ENCODE measurements at regions not wholly inside any gene's neighbourhood (a gene's known extent, or its start where the extent isn't known, plus 50 kb on each side); places are given as distances from the start of the nearest gene placed in this dataset.
A peak's percentile ranks its signal among the peaks of the same experiment; 100 is the strongest.
"Not testable (repeated sequence)": the region's sequence is repeated elsewhere in the genome, so short reads cannot be mapped to it uniquely, and the experiment has no call there.

DNA sequence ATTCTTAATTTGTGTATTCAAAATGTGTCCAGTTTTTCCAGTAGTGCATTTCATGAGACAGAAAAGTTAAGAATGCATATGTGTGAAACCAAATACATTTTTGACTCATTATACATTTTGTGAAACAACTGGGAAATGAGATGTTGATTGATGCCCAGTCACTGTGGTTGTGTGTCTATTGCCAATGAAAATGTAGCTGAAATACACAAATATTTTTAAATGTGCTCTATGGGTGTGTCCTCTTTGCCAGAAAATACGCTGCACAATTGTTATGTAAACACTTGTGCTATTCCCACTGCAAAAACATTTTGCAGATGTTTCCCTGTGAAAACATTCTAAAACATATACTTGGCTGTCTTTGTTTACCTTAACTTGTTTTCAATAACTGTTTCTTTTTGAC is 395.2 kb downstream of the TFEC start:
- Histone ChIP-seq H3K4me2 (ENCODE audit: low read length) (peak overlapping the region; percentile 39), H3K4me1 (ENCODE audit: control insufficient read depth, insufficient read depth, low read length) (peaks cover 14% of the 10 kb centered on the region)

DNA sequence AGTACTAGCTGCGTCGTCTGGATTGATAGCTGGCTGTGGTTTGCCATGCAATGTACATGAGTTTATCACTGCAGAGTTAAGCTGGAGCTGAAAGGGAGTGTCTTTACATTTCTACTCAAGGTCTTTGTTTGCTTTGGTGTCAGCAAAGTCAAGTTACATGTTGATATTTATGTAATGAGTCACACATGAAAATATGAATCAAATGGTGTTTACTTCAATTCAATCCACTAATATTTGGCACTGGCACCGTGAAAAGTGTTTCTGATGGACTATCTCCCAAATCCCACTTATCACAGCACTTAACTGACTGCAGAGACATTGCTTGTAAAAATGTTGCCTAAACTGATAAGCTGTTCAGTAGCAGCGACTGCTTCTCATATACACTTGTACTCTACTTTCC is 395.9 kb downstream of the TFEC start:
- Histone ChIP-seq H3K27me3 (ENCODE audit: control insufficient read depth, insufficient read depth, low read length) (no peaks in the 10 kb centered on the region), H3K9ac (ENCODE audit: low read depth, low read length) (no peak overlapping the region), H3K36me3 (ENCODE audit: insufficient read depth, low read length) (no peaks in the 10 kb centered on the region), H3K9me3 (replicated peaks; ENCODE audit: low read length) (no peaks in the 10 kb centered on the region), H3K4me3 (ENCODE audit: low read length) (no peak overlapping the region), H3K4me1 (ENCODE audit: control insufficient read depth, insufficient read depth, low read length) (peaks cover 14% of the 10 kb centered on the region), H3K4me2 (ENCODE audit: low read length) (peak overlapping the region; percentile 34)

More for the DNA sequence above, 395.2 kb downstream of the TFEC start:
- H3K9me3 ChIP-seq (replicated peaks; ENCODE audit: low read length): no peaks in the 10 kb centered on the region
- H3K9ac ChIP-seq (ENCODE audit: low read depth, low read length): no peak overlapping the region
- H3K36me3 ChIP-seq (ENCODE audit: insufficient read depth, low read length): no peaks in the 10 kb centered on the region
- H3K4me3 ChIP-seq (ENCODE audit: low read length): no peak overlapping the region
- no peaks in the 10 kb centered on the region for H3K27me3 ChIP-seq (ENCODE audit: control insufficient read depth, insufficient read depth, low read length)

DNA sequence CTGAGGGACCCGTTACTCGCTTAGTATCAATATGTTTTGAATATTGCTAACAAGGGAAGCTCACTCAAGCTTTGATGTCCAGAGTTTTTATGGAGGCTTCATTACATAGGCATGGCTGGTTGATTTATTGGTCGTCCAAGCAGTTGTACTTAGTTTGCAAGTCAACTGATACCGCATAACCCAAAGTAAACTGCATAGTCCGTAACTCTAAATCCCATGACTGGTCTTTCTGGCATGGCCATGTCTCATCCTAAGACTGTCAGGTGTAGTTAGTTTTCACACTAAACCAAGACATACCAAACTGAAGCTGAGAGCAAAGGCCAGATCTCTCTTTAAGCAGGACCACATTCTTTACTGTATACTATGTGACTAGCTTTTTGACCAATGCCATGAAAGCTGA is 397.9 kb downstream of the TFEC start:
- Histone ChIP-seq H3K27me3 (ENCODE audit: control insufficient read depth, insufficient read depth, low read length) (no peaks in the 10 kb centered on the region), H3K4me2 (ENCODE audit: low read length) (no peak overlapping the region), H3K36me3 (ENCODE audit: insufficient read depth, low read length) (no peaks in the 10 kb centered on the region), H3K4me1 (ENCODE audit: control insufficient read depth, insufficient read depth, low read length) (peaks cover 14% of the 10 kb centered on the region), H3K9me3 (replicated peaks; ENCODE audit: low read length) (no peaks in the 10 kb centered on the region), H3K9ac (ENCODE audit: low read depth, low read length) (no peak overlapping the region), H3K4me3 (ENCODE audit: low read length) (no peak overlapping the region)

DNA sequence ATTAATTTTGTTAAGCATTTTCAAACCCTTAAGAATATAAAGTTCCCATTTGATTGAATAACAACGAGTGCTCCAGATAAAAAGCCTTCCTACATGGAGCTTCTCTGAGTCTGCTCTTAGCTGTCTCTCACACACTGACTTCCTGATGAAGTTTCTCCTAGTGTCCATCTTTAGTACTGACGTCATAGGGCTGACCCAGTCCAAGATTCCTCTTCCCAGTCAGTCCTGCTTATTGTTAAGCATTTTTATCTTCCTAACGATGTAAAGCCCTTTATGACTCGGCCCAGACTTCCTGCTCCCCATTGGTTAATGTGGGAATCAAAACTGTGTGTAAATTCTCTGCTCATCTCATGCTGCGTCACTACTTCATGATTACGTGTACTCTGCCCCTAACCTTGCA is 398.8 kb downstream of the TFEC start:
- H3K4me3 ChIP-seq (ENCODE audit: low read length): no peak overlapping the region
- no peaks in the 10 kb centered on the region for H3K36me3 ChIP-seq (ENCODE audit: insufficient read depth, low read length)

GRCh38 chr7:115630049-115630448 is 400.5 kb downstream of the TFEC start:
- H3K9me3 ChIP-seq (replicated peaks; ENCODE audit: low read length): no peaks in the 10 kb centered on the region
- H3K4me1 ChIP-seq (ENCODE audit: control insufficient read depth, insufficient read depth, low read length): peaks cover 7% of the 10 kb centered on the region
- H3K4me3 ChIP-seq (ENCODE audit: low read length): no peak overlapping the region
- no peaks in the 10 kb centered on the region for H3K27me3 ChIP-seq (ENCODE audit: control insufficient read depth, insufficient read depth, low read length)
- H3K4me2 ChIP-seq (ENCODE audit: low read length): no peak overlapping the region
- no peaks in the 10 kb centered on the region for H3K36me3 ChIP-seq (ENCODE audit: insufficient read depth, low read length)
- no peak overlapping the region for H3K9ac ChIP-seq (ENCODE audit: low read depth, low read length)

More for the DNA sequence above, 398.8 kb downstream of the TFEC start:
- peaks cover 14% of the 10 kb centered on the region for H3K4me1 ChIP-seq (ENCODE audit: control insufficient read depth, insufficient read depth, low read length)
- no peaks in the 10 kb centered on the region for H3K9me3 ChIP-seq (replicated peaks; ENCODE audit: low read length)
- no peak overlapping the region for H3K9ac ChIP-seq (ENCODE audit: low read depth, low read length)
- H3K4me2 ChIP-seq (ENCODE audit: low read length): no peak overlapping the region
- no peaks in the 10 kb centered on the region for H3K27me3 ChIP-seq (ENCODE audit: control insufficient read depth, insufficient read depth, low read length)

- H3K27me3 ChIP-seq (ENCODE audit: control insufficient read depth, insufficient read depth, low read length): no peaks in the 10 kb centered on the region
- no peaks in the 10 kb centered on the region for H3K36me3 ChIP-seq (ENCODE audit: insufficient read depth, low read length)
- peaks cover 14% of the 10 kb centered on the region for H3K4me1 ChIP-seq (ENCODE audit: control insufficient read depth, insufficient read depth, low read length)
- H3K9me3 ChIP-seq (replicated peaks; ENCODE audit: low read length): no peaks in the 10 kb centered on the region
- H3K9ac ChIP-seq (ENCODE audit: low read depth, low read length): no peak overlapping the region
- no peak overlapping the region for H3K4me3 ChIP-seq (ENCODE audit: low read length)
- no peak overlapping the region for H3K4me2 ChIP-seq (ENCODE audit: low read length)
These were observed 411.9 kb downstream of the TFEC start for GRCh38 chr7:115618676-115619075.

DNA sequence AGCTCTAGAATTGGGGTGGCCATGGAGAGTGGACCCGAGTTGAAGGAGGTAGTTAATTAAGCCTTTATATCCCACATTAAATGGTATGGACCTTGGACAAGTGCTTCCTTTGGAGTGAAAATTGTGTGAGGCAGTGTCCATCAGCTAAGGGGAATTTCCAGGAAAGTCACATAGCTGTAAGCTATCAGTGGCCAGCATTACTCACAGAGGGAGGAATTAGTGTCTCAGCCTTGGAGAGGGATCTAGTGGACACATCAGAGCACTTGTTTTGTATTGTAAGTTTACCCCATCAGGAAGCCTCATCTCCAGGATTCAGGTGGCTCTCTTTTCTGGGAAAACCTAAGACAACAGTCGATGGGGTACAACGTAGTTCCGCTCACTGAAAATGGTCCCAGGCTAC is 416.7 kb downstream of the TFEC start:
- Histone ChIP-seq H3K4me1 (ENCODE audit: control insufficient read depth, insufficient read depth, low read length) (peaks cover 7% of the 10 kb centered on the region), H3K9ac (ENCODE audit: low read depth, low read length) (no peak overlapping the region), H3K9me3 (replicated peaks; ENCODE audit: low read length) (no peaks in the 10 kb centered on the region), H3K36me3 (ENCODE audit: insufficient read depth, low read length) (no peaks in the 10 kb centered on the region), H3K4me3 (ENCODE audit: low read length) (no peak overlapping the region), H3K4me2 (ENCODE audit: low read length) (no peak overlapping the region), H3K27me3 (ENCODE audit: control insufficient read depth, insufficient read depth, low read length) (no peaks in the 10 kb centered on the region)

GRCh38 chr7:115603416-115603815 is 427.1 kb downstream of the TFEC start:
- Histone ChIP-seq H3K4me3 (ENCODE audit: low read length) (no peak overlapping the region), H3K4me2 (ENCODE audit: low read length) (no peak overlapping the region), H3K9ac (ENCODE audit: low read depth, low read length) (no peak overlapping the region), H3K9me3 (replicated peaks; ENCODE audit: low read length) (no peaks in the 10 kb centered on the region), H3K27me3 (ENCODE audit: control insufficient read depth, insufficient read depth, low read length) (no peaks in the 10 kb centered on the region), H3K36me3 (ENCODE audit: insufficient read depth, low read length) (no peaks in the 10 kb centered on the region), H3K4me1 (ENCODE audit: control insufficient read depth, insufficient read depth, low read length) (no peaks in the 10 kb centered on the region)

GRCh38 chr7:115600207-115600606 is 430.4 kb downstream of the TFEC start:
- no peaks in the 10 kb centered on the region for H3K9me3 ChIP-seq (replicated peaks; ENCODE audit: low read length)
- H3K9ac ChIP-seq (ENCODE audit: low read depth, low read length): no peak overlapping the region
- H3K4me2 ChIP-seq (ENCODE audit: low read length): no peak overlapping the region
- H3K36me3 ChIP-seq (ENCODE audit: insufficient read depth, low read length): no peaks in the 10 kb centered on the region
- no peaks in the 10 kb centered on the region for H3K4me1 ChIP-seq (ENCODE audit: control insufficient read depth, insufficient read depth, low read length)
- H3K27me3 ChIP-seq (ENCODE audit: control insufficient read depth, insufficient read depth, low read length): no peaks in the 10 kb centered on the region
- no peak overlapping the region for H3K4me3 ChIP-seq (ENCODE audit: low read length)

DNA sequence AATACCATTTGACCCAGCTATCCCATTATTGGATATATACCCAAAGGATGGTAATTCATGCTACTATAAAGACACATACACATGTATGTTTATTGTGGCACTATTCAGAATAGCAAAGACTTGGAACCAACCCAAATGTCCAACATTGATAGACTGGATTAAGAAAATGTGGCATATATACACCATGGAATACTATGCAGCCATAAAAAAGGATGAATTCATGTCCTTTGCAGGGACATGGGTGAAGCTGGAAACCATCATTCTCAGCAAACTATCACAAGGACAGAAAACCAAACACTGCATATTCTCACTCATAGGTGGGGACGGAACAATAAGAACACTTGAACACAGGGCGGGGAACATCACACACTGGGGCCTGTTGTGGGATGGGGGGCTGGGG is 431.4 kb downstream of the TFEC start:
- H3K4me3 ChIP-seq (ENCODE audit: low read length); H3K9ac ChIP-seq (ENCODE audit: low read depth, low read length); H3K9me3 ChIP-seq (replicated peaks; ENCODE audit: low read length); H3K4me1 ChIP-seq (ENCODE audit: control insufficient read depth, insufficient read depth, low read length); H3K36me3 ChIP-seq (ENCODE audit: insufficient read depth, low read length); H3K4me2 ChIP-seq (ENCODE audit: low read length); H3K27me3 ChIP-seq (ENCODE audit: control insufficient read depth, insufficient read depth, low read length): not testable (repeated sequence)

- not testable (repeated sequence) for H3K4me2 ChIP-seq (ENCODE audit: low read length); H3K9ac ChIP-seq (ENCODE audit: low read depth, low read length); H3K9me3 ChIP-seq (replicated peaks; ENCODE audit: low read length); H3K4me1 ChIP-seq (ENCODE audit: control insufficient read depth, insufficient read depth, low read length); H3K27me3 ChIP-seq (ENCODE audit: control insufficient read depth, insufficient read depth, low read length); H3K36me3 ChIP-seq (ENCODE audit: insufficient read depth, low read length); H3K4me3 ChIP-seq (ENCODE audit: low read length)
These were observed 433.3 kb downstream of the TFEC start for GRCh38 chr7:115597220-115597619.

GRCh38 chr7:115593111-115593510 is 437.5 kb downstream of the TFEC start:
- H3K27me3 ChIP-seq (ENCODE audit: control insufficient read depth, insufficient read depth, low read length): no peaks in the 10 kb centered on the region
- H3K4me2 ChIP-seq (ENCODE audit: low read length): no peak overlapping the region
- no peak overlapping the region for H3K4me3 ChIP-seq (ENCODE audit: low read length)
- H3K9me3 ChIP-seq (replicated peaks; ENCODE audit: low read length): no peaks in the 10 kb centered on the region
- no peak overlapping the region for H3K9ac ChIP-seq (ENCODE audit: low read depth, low read length)
- H3K4me1 ChIP-seq (ENCODE audit: control insufficient read depth, insufficient read depth, low read length): no peaks in the 10 kb centered on the region
- H3K36me3 ChIP-seq (ENCODE audit: insufficient read depth, low read length): no peaks in the 10 kb centered on the region

Measured in skeletal muscle satellite cell (primary cell).